B cell (primary cell): ENCODE measurements at regions not wholly inside any gene's neighbourhood (a gene's known extent, or its start where the extent isn't known, plus 50 kb on each side); places are given as distances from the start of the nearest gene placed in this dataset.

Experiments used
- CTCF ChIP-seq: fragments of 200-600 bp; IDR thresholded peaks from one replicate; pipeline ENCODE4 v1.8.0; 2022; ENCODE audit warnings: antibody characterized with exemption, mild to moderate bottlenecking
- EZH2 ChIP-seq: IDR thresholded peaks from 2 replicates; pipeline ENCODE4 v1.6.1; 2012; ENCODE audit warnings: borderline replicate concordance, low read depth, mild to moderate bottlenecking, moderate library complexity, low read length; ENCODE audit not compliant: insufficient read depth, poor library complexity, severe bottlenecking

GRCh38 chr10:52636874-52637273 lies 135.7 kb downstream of the MBL2 start:
- TF ChIP-seq CTCF (no peak), EZH2 (no peak)
